ENCODE measurements at regions not wholly inside any gene's neighbourhood (a gene's known extent, or its start where the extent isn't known, plus 50 kb on each side); places are given as distances from the start of the nearest gene placed in this dataset.

DNA sequence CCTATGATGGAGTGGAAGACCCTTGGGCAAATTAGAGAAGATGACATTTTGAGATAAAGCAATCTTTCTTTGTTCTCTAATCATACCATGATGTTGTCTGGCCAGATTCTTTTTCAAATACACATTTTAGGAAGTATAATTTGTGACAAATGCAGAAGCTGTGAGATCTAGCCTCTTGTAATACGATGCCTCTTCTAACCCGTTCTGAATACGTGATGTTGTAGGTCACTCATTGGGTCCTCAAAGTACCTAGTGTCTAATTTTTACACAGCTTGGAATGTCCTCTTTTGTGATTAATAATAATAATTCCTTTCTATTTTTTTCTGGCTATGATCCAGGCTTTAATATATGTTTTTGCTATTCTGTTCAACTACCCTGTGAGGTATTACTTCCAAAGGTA lies 502.7 kb downstream of the NUF2 start:
- H4K20me1 ChIP-seq (replicated peaks; ENCODE audit: control insufficient read depth, extremely low read depth, insufficient read depth, low read length): no peaks in the 10 kb centered on the region
- dilution Hi-C loops (cut with MboI; ENCODE audit: extremely low pct_ligation_motif_present, low sequenced_read_pairs) (no loop called here), intact Hi-C loops (cut with micrococcal nuclease) (loop anchor here (5.0 kb wide), 2 partner anchors 53 to 793 kb away; no protein-coding TSS in a partner anchor)
- no TSS peak for BruUV-seq (replicated peaks)
- H3K9ac ChIP-seq (replicated peaks; ENCODE audit: extremely low read depth, insufficient read depth, low read length): no peak overlapping the region
- no peaks in the 10 kb centered on the region for H3K9me3 ChIP-seq (replicated peaks; ENCODE audit: control insufficient read depth, insufficient read depth, low read length)
- POLR2A ChIA-PET: no interaction called here
- H3K27me3 ChIP-seq (ENCODE audit: control insufficient read depth in 2 of 2, insufficient read depth in 2 of 2, low read length in 2 of 2): no peaks in the 10 kb centered on the region
- no peak overlapping the region for H3K27ac ChIP-seq (ENCODE audit: insufficient read depth, low read depth, low read length)
- H3K4me3 ChIP-seq (replicated peaks in 1 of 3; ENCODE audit: insufficient read depth in 1 of 3, low read depth in 1 of 3, low read length in 3 of 3): no peak overlapping the region
- DNase-seq (ENCODE audit: low read depth, low spot score): no peak
- no peak for TF ChIP-seq POLR2A (IDR thresholded peaks at IDR 0.05; ENCODE audit: low read depth, low read length)
- TF ChIP-seq POLR2AphosphoS5 (IDR thresholded peaks at IDR 0.05; ENCODE audit: insufficient read depth, low read depth, low read length): no peak
- TF ChIP-seq EZH2 (IDR thresholded peaks at IDR 0.05; ENCODE audit: borderline replicate concordance, low read depth, low read length, severe bottlenecking): no peak
- TF ChIP-seq, protein P1, sequence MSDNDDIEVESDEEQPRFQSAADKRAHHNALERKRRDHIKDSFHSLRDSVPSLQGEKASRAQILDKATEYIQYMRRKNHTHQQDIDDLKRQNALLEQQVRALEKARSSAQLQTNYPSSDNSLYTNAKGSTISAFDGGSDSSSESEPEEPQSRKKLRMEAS (IDR thresholded peaks at IDR 0.05; ENCODE audit: insufficient read depth, insufficient read length): no peak
- no peak for TF ChIP-seq MYC (IDR thresholded peaks at IDR 0.05; ENCODE audit: low read depth, low read length)
- TF ChIP-seq CTCF (IDR thresholded peaks at IDR 0.05; ENCODE audit: extremely low read depth in 1 of 2, insufficient read depth in 1 of 2, low read depth in 1 of 2, low read length in 2 of 2): no peak
- no peak for TF ChIP-seq JUN (IDR thresholded peaks at IDR 0.05; ENCODE audit: borderline replicate concordance, insufficient read depth, insufficient read length, low read depth)
- TF ChIP-seq GATA2 (IDR thresholded peaks at IDR 0.05; ENCODE audit: insufficient read depth, insufficient read length, low read depth, low read length): no peak
- TF ChIP-seq FOS (IDR thresholded peaks at IDR 0.05; ENCODE audit: borderline replicate concordance, insufficient read depth, low read length): no peak
- H3K4me1 ChIP-seq (ENCODE audit: control insufficient read depth, extremely low read depth, insufficient read depth, low read length): no peaks in the 10 kb centered on the region
- H3K36me3 ChIP-seq (ENCODE audit: control insufficient read depth in 2 of 2, extremely low read depth in 1 of 2, insufficient read depth in 2 of 2, low read length in 2 of 2): no peaks in the 10 kb centered on the region
- no peaks in the 10 kb centered on the region for H3K9me1 ChIP-seq (replicated peaks; ENCODE audit: control insufficient read depth, extremely low read depth, insufficient read depth, low read length)
- CTCF ChIA-PET: no interaction called here
- FAIRE-seq: no peak
- H2AFZ ChIP-seq (ENCODE audit: low read depth, low read length): no peak overlapping the region
- H3K79me2 ChIP-seq (ENCODE audit: control insufficient read depth, insufficient read depth, low read length): no peaks in the 10 kb centered on the region
- H3K4me2 ChIP-seq (ENCODE audit: insufficient read depth, low read length): no peak overlapping the region
